ENCODE measurements at regions not wholly inside any gene's neighbourhood (a gene's known extent, or its start where the extent isn't known, plus 50 kb on each side); places are given as distances from the start of the nearest gene placed in this dataset.

DNA sequence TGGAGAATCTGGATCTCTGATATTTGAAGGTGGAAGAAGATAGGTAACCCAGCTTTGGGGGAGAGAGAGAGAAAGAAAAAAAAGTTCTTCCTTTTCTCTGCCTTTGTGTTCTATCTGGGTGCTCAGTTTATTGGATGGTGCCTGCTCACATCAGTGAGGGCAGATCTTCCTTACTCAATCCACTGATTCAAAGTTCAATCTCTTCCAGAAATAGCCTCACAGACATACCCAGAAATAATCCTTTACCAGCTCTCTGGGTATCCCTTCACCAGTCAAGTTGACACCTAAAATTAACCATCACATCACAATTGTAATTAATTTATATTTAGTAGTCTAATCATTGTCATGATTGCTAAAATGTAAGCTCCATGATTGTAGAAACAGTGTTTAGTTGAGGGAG, 189.1 kb downstream of the EPM2A start:
- H3K36me3 Mint-ChIP-seq, result no peaks in the 10 kb centered on the region
- no peak overlapping the region for H3K27ac Mint-ChIP-seq
- ATAC-seq (no peak), DNase-seq (ENCODE audit: low spot score) (no peak)
- CTCF ChIA-PET, result no interaction called here
- no peak for TF ChIP-seq FOXJ3 (CRISPR knock-in tag; IDR thresholded peaks at IDR 0.05; ENCODE audit: borderline replicate concordance)
- TF ChIP-seq, protein P1, sequence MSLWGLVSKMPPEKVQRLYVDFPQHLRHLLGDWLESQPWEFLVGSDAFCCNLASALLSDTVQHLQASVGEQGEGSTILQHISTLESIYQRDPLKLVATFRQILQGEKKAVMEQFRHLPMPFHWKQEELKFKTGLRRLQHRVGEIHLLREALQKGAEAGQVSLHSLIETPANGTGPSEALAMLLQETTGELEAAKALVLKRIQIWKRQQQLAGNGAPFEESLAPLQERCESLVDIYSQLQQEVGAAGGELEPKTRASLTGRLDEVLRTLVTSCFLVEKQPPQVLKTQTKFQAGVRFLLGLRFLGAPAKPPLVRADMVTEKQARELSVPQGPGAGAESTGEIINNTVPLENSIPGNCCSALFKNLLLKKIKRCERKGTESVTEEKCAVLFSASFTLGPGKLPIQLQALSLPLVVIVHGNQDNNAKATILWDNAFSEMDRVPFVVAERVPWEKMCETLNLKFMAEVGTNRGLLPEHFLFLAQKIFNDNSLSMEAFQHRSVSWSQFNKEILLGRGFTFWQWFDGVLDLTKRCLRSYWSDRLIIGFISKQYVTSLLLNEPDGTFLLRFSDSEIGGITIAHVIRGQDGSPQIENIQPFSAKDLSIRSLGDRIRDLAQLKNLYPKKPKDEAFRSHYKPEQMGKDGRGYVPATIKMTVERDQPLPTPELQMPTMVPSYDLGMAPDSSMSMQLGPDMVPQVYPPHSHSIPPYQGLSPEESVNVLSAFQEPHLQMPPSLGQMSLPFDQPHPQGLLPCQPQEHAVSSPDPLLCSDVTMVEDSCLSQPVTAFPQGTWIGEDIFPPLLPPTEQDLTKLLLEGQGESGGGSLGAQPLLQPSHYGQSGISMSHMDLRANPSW (CRISPR knock-in tag; conservative IDR thresholded peaks at IDR 0.05; ENCODE audit: low read depth), result no peak
- no peak for TF ChIP-seq USF1 (CRISPR knock-in tag; IDR thresholded peaks at IDR 0.05)
- TF ChIP-seq TEAD4 (CRISPR knock-in tag; IDR thresholded peaks at IDR 0.05), result no peak
- no peak for TF ChIP-seq OVOL2 (CRISPR knock-in tag; IDR thresholded peaks at IDR 0.05; ENCODE audit: borderline replicate concordance)
- TF ChIP-seq MXD4 (CRISPR knock-in tag; IDR thresholded peaks at IDR 0.05; ENCODE audit: borderline replicate concordance), result no peak
- TF ChIP-seq MYBL2 (CRISPR knock-in tag; IDR thresholded peaks at IDR 0.05), result no peak
- no peak for TF ChIP-seq ZNF121 (CRISPR knock-in tag; IDR thresholded peaks at IDR 0.05)
- no peak for TF ChIP-seq PRDM15 (CRISPR knock-in tag; IDR thresholded peaks at IDR 0.05)
- TF ChIP-seq ZNF219 (CRISPR knock-in tag; IDR thresholded peaks at IDR 0.05; ENCODE audit: borderline replicate concordance), result no peak
- no peak for TF ChIP-seq ZNF232 (CRISPR knock-in tag; IDR thresholded peaks at IDR 0.05)
- no peak overlapping the region for H3K4me3 Mint-ChIP-seq
- peaks cover 7% of the 10 kb centered on the region for H3K4me1 Mint-ChIP-seq
- H3K9me3 Mint-ChIP-seq, result no peaks in the 10 kb centered on the region
- POLR2A ChIA-PET, result no interaction called here
- H3K27me3 Mint-ChIP-seq (ENCODE audit: low read depth), result peaks cover 88% of the 10 kb centered on the region

GRCh38 chr6:145547594-145548335, 187.6 kb downstream of the EPM2A start:
- ATAC-seq (no peak), DNase-seq (ENCODE audit: low spot score) (no peak)
- CTCF ChIA-PET, result no interaction called here
- Mint-ChIP-seq H3K4me3 (no peak overlapping the region), H3K4me1 (peaks cover 7% of the 10 kb centered on the region), H3K27me3 (ENCODE audit: low read depth) (peaks cover 73% of the 10 kb centered on the region), H3K27ac (no peak overlapping the region), H3K9me3 (no peaks in the 10 kb centered on the region), H3K36me3 (no peaks in the 10 kb centered on the region)
- TF ChIP-seq ZNF317 (CRISPR knock-in tag; IDR thresholded peaks at IDR 0.05; ENCODE audit: borderline replicate concordance, low read depth), result no peak
- no peak for TF ChIP-seq SMAD4 (CRISPR knock-in tag; IDR thresholded peaks at IDR 0.05)
- no peak for TF ChIP-seq RORB (CRISPR knock-in tag; IDR thresholded peaks at IDR 0.05)
- no peak for TF ChIP-seq PRDM15 (CRISPR knock-in tag; IDR thresholded peaks at IDR 0.05)
- POLR2A ChIA-PET, result no interaction called here

Data from WTC11 (cell line).